GM10266 (cell line): ENCODE measurements at regions not wholly inside any gene's neighbourhood (a gene's known extent, or its start where the extent isn't known, plus 50 kb on each side); places are given as distances from the start of the nearest gene placed in this dataset.

ENCODE experiments used
- DNase-seq: peaks from one replicate; pipeline ENCODE4 v3.0.0; 2012; ENCODE audit errors: extremely low spot score
- CTCF ChIP-seq: IDR thresholded peaks from 2 replicates; pipeline ENCODE4 v1.5.1; 2012; ENCODE audit warnings: mild to moderate bottlenecking, low read depth; ENCODE audit not compliant: control insufficient read depth, insufficient read depth; ENCODE audit errors: missing control alignments

- DNase-seq, result no peak
- no peak for TF ChIP-seq CTCF
These were observed 142.2 kb upstream of the ZNF385D start for GRCh38 chr3:21893242-21893641.

- TF ChIP-seq CTCF, result peak; percentile 13
- DNase-seq, result no peak
These were observed 143.7 kb upstream of the ZNF385D start for GRCh38 chr3:21894459-21895340.

DNA sequence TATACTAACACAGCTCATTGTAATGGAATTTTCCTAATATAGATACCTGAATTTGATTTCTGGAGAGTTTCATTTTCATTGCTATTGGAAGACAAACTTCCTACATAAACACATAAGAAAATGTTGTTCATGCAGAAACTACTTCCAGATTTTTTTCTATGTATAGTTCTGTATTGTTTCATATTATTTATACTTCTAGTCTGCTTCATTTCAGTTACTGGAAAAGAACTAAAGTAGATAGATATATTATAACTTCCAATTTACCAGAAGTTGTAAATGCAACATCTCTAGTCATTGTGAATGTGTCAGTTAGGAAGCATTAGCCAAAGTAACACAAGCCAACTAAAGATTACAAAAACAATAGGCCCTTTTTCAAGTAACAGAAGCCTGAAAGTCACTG, 147.3 kb upstream of the ZNF385D start:
- DNase-seq, result no peak
- TF ChIP-seq CTCF, result no peak

DNA sequence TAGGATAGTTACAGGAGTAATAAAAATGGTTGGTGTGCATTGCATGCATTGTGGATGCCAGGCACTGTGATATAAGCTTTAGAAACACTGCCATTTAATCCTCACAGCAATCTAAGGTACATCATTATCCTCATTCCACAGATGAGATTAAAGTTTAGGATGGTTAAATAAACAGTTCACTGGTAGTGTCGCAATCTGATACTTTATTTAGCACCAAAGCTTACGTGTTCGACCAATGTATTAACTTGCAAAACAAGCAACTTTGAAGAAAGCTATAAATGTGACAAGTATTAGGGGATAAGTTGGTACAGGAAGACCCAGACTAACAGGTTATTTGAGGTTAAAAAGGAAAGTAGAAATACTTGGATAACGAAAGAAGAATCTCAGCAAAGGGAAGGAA, 150.5 kb upstream of the ZNF385D start:
- no peak for DNase-seq
- TF ChIP-seq CTCF, result no peak

DNA sequence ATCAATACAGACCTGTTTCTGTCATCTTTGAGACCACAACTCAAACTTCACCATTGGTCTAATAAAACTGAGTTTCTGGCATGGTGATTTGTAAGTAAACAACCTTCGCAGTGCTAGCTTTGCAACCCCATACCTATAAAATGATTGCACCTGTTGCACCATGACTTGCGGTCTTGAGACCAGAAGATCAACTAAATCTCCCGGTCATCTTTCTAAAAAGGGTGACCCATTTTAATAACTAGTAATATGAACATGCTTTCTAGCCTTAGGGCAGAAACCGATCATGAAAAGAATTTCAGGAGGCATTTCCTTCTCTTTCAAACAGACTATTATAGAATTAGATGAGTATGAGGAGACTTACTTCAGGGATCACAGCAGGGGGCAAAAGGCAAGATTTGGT, 151.9 kb upstream of the ZNF385D start:
- DNase-seq, result no peak

GRCh38 chr3:21909096-21909495, 158.1 kb upstream of the ZNF385D start:
- TF ChIP-seq CTCF, result no peak
- DNase-seq, result no peak

More for the DNA sequence above, 151.9 kb upstream of the ZNF385D start:
- no peak for TF ChIP-seq CTCF

- no peak for DNase-seq
- no peak for TF ChIP-seq CTCF
These were observed 161.7 kb upstream of the ZNF385D start for GRCh38 chr3:21912711-21913110.
